ENCODE measurements at regions not wholly inside any gene's neighbourhood (a gene's known extent, or its start where the extent isn't known, plus 50 kb on each side); places are given as distances from the start of the nearest gene placed in this dataset.

DNA sequence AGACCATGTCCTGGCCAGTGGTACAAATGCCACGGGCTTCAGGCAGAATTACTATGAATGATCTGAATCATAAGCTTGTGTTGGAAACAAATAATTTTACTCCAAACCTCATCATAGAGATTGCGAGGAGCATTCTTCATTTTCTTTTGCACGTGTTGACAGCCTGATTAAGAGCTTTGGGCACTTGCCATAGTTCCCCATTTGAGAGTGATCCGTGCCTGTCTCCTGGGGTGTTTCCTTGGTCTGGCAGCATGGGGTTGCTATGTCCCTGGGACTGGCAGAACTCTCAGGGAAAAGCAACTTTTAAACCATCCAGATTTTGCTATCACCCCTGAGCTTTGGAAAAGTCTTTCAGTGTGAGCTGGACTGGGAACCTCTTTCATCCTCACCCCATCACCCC lies 54.3 kb upstream of the KCNJ6 start:
- POLR2A ChIA-PET: no interaction called here
- ATAC-seq: no peak
- Histone ChIP-seq H4K20me1 (ENCODE audit: control insufficient read depth, insufficient read depth) (no peaks in the 10 kb centered on the region), H3K4me2 (ENCODE audit: control insufficient read depth, insufficient read depth) (no peak overlapping the region), H3K4me3 (no peak overlapping the region), H3K36me3 (ENCODE audit: control insufficient read depth in 2 of 2, insufficient read depth in 2 of 2, low read length in 1 of 2) (no peaks in the 10 kb centered on the region), H3K9me3 (replicated peaks; ENCODE audit: control insufficient read depth, insufficient read depth, low read length) (no peaks in the 10 kb centered on the region), H3K4me1 (ENCODE audit: control insufficient read depth, insufficient read depth, low read length) (no peaks in the 10 kb centered on the region), H3K9ac (ENCODE audit: control insufficient read depth, insufficient read depth, low read length) (no peak overlapping the region), H3K79me2 (ENCODE audit: control insufficient read depth, insufficient read depth, low read length) (no peaks in the 10 kb centered on the region), H3K27ac (ENCODE audit: control insufficient read depth, insufficient read depth) (no peak overlapping the region), H3K27me3 (replicated peaks in 1 of 2; ENCODE audit: control insufficient read depth in 2 of 2, insufficient read depth in 2 of 2, low read length in 1 of 2) (no peaks in the 10 kb centered on the region), H2AFZ (ENCODE audit: control insufficient read depth, low read depth, low read length) (no peak overlapping the region)
- FAIRE-seq: no peak
- intact Hi-C loops (cut with micrococcal nuclease; ENCODE audit: unreplicated experiment) (no loop called here), in situ Hi-C loops (cut with MboI) (no loop called here)
- CTCF ChIA-PET: interaction anchor here (1.6 kb wide), 1 partner anchor 10 kb away, joined by 3 read pairs; no protein-coding TSS in a partner anchor
- no peak for DNase-seq (ENCODE audit: low read depth, low spot score)
- RAD21 ChIA-PET (ENCODE audit: unreplicated experiment): no interaction called here
- no peak for TF ChIP-seq MTA3 (IDR thresholded peaks at IDR 0.05; ENCODE audit: borderline replicate concordance, low read length)
- TF ChIP-seq ATF7 (IDR thresholded peaks at IDR 0.05; ENCODE audit: low read depth): no peak
- WGBS (ENCODE audit: insufficient coverage, insufficient replicate concordance, low lambda C conversion rate, missing lambda C conversion rate): 4% methylated on average over 4 of the region's 4 CpGs
- SMC1A ChIA-PET (ENCODE audit: uncharacterized antibody, unreplicated experiment): no interaction called here
- no TSS peak for BruUV-seq (replicated peaks)

DNA sequence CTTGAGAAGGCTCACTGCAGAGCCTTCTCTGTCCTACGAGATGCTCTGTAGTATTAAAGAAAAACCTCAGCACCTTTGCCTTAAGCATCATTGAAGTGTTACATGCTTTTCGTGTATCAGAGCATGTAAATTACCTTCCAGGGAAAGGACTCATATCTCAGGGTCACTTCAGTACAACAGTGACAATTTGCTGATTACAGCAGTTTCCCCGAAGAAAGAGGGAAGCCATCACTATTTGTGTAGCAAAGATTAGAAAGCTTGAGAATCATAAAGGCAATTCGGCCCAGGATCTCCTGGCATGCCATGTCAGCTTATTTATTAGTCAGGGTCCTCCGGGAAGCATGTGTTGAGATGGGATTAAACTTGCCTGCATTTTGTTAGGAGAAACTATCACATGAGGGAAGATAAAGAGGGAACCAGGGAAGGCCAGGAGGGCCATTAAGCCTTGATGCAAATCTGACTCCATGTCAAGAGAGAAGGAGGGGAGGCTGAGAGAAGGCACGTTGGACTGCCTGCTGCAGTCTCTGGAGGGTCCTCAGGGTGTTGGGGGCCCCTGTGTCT lies 55.2 kb upstream of the KCNJ6 start:
- FAIRE-seq (no peak), ATAC-seq (no peak), DNase-seq (ENCODE audit: low read depth, low spot score) (no peak)
- H3K9ac ChIP-seq (ENCODE audit: control insufficient read depth, insufficient read depth, low read length): no peak overlapping the region
- RAD21 ChIA-PET (ENCODE audit: unreplicated experiment): no interaction called here
- H3K4me2 ChIP-seq (ENCODE audit: control insufficient read depth, insufficient read depth): no peak overlapping the region
- H3K27me3 ChIP-seq (replicated peaks in 1 of 2; ENCODE audit: control insufficient read depth in 2 of 2, insufficient read depth in 2 of 2, low read length in 1 of 2): no peaks in the 10 kb centered on the region
- no peaks in the 10 kb centered on the region for H3K9me3 ChIP-seq (replicated peaks; ENCODE audit: control insufficient read depth, insufficient read depth, low read length)
- no TSS peak for BruUV-seq (replicated peaks)
- H3K4me3 ChIP-seq: no peak overlapping the region
- 21% methylated on average over 6 of the region's 6 CpGs for WGBS (ENCODE audit: insufficient coverage, insufficient replicate concordance, low lambda C conversion rate, missing lambda C conversion rate)
- no peaks in the 10 kb centered on the region for H4K20me1 ChIP-seq (ENCODE audit: control insufficient read depth, insufficient read depth)
- H2AFZ ChIP-seq (ENCODE audit: control insufficient read depth, low read depth, low read length): no peak overlapping the region
- CTCF ChIA-PET: interaction anchor here (1.6 kb wide), 1 partner anchor 11 kb away, joined by 3 read pairs; no protein-coding TSS in a partner anchor
- in situ Hi-C loops (cut with MboI) (no loop called here), intact Hi-C loops (cut with micrococcal nuclease; ENCODE audit: unreplicated experiment) (no loop called here)
- H3K79me2 ChIP-seq (ENCODE audit: control insufficient read depth, insufficient read depth, low read length): no peaks in the 10 kb centered on the region
- H3K4me1 ChIP-seq (ENCODE audit: control insufficient read depth, insufficient read depth, low read length): no peaks in the 10 kb centered on the region
- no peak overlapping the region for H3K27ac ChIP-seq (ENCODE audit: control insufficient read depth, insufficient read depth)
- POLR2A ChIA-PET: no interaction called here
- SMC1A ChIA-PET (ENCODE audit: uncharacterized antibody, unreplicated experiment): no interaction called here
- no peaks in the 10 kb centered on the region for H3K36me3 ChIP-seq (ENCODE audit: control insufficient read depth in 2 of 2, insufficient read depth in 2 of 2, low read length in 1 of 2)
- TF ChIP-seq, protein P1, sequence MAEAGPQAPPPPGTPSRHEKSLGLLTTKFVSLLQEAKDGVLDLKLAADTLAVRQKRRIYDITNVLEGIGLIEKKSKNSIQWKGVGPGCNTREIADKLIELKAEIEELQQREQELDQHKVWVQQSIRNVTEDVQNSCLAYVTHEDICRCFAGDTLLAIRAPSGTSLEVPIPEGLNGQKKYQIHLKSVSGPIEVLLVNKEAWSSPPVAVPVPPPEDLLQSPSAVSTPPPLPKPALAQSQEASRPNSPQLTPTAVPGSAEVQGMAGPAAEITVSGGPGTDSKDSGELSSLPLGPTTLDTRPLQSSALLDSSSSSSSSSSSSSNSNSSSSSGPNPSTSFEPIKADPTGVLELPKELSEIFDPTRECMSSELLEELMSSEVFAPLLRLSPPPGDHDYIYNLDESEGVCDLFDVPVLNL (IDR thresholded peaks at IDR 0.05; ENCODE audit: low read depth, low read length): no peak
- TF ChIP-seq SMAD1 (IDR thresholded peaks at IDR 0.05; ENCODE audit: low read depth, partially characterized antibody) (no peak), BCL11A (IDR thresholded peaks at IDR 0.05; ENCODE audit: low read depth, low read length) (no peak), TARDBP (IDR thresholded peaks at IDR 0.05; ENCODE audit: borderline replicate concordance) (no peak), E4F1 (IDR thresholded peaks at IDR 0.05; ENCODE audit: borderline replicate concordance, partially characterized antibody) (no peak), SP1 (IDR thresholded peaks at IDR 0.05; ENCODE audit: low read depth, low read length) (no peak)
- TF ChIP-seq, protein P2, sequence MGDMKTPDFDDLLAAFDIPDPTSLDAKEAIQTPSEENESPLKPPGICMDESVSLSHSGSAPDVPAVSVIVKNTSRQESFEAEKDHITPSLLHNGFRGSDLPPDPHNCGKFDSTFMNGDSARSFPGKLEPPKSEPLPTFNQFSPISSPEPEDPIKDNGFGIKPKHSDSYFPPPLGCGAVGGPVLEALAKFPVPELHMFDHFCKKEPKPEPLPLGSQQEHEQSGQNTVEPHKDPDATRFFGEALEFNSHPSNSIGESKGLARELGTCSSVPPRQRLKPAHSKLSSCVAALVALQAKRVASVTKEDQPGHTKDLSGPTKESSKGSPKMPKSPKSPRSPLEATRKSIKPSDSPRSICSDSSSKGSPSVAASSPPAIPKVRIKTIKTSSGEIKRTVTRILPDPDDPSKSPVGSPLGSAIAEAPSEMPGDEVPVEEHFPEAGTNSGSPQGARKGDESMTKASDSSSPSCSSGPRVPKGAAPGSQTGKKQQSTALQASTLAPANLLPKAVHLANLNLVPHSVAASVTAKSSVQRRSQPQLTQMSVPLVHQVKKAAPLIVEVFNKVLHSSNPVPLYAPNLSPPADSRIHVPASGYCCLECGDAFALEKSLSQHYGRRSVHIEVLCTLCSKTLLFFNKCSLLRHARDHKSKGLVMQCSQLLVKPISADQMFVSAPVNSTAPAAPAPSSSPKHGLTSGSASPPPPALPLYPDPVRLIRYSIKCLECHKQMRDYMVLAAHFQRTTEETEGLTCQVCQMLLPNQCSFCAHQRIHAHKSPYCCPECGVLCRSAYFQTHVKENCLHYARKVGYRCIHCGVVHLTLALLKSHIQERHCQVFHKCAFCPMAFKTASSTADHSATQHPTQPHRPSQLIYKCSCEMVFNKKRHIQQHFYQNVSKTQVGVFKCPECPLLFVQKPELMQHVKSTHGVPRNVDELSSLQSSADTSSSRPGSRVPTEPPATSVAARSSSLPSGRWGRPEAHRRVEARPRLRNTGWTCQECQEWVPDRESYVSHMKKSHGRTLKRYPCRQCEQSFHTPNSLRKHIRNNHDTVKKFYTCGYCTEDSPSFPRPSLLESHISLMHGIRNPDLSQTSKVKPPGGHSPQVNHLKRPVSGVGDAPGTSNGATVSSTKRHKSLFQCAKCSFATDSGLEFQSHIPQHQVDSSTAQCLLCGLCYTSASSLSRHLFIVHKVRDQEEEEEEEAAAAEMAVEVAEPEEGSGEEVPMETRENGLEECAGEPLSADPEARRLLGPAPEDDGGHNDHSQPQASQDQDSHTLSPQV (IDR thresholded peaks at IDR 0.05): no peak
